Esophagus squamous epithelium (tissue), 5 donors: ENCODE measurements at regions not wholly inside any gene's neighbourhood (a gene's known extent, or its start where the extent isn't known, plus 50 kb on each side); places are given as distances from the start of the nearest gene placed in this dataset.

Experiments used
- DNase-seq: peaks from one replicate; lab custom pipeline; 2025; lab: John Stamatoyannopoulos, UW
- H3K27ac ChIP-seq, 4 donors: fragments of 200-600 bp; sonication (generic); one replicate each; pipeline ENCODE4 v1.5.1; 2016 to 2019; ENCODE audit warnings: mild to moderate bottlenecking in 1 of 4
- H3K27me3 ChIP-seq, 4 donors: fragments of 200-600 bp; sonication (generic); 1 replicate in 3 of 4; 2 replicates in 1 of 4; pipeline versions ENCODE4 v1.5.1 to v1.6.0; 2017 to 2021; ENCODE audit warnings: antibody characterized with exemption in 1 of 4
- H3K36me3 ChIP-seq, 3 donors: fragments of 200-600 bp; sonication (generic); one replicate each; pipeline ENCODE4 v1.5.1; 2016 to 2019
- H3K4me1 ChIP-seq, 3 donors: fragments of 200-600 bp; sonication (generic); one replicate each; pipeline ENCODE4 v1.5.1; 2017 to 2019
- H3K4me3 ChIP-seq, 4 donors: fragments of 200-600 bp; sonication (generic); 1 replicate in 3 of 4; 2 replicates in 1 of 4; pipeline ENCODE4 v1.5.1; 2016 to 2019; ENCODE audit warnings: mild to moderate bottlenecking in 2 of 4, moderate library complexity in 1 of 4
- H3K9me3 ChIP-seq, 3 donors: fragments of 200-600 bp; sonication (generic); one replicate each; pipeline ENCODE4 v1.5.1; 2016 to 2019
- CTCF ChIP-seq, 6 experiments: fragments of 450-650 bp in 4 of 6; fragments of 200-600 bp in 2 of 6; sonication (generic) in 2 of 6; IDR thresholded peaks; one replicate each; pipeline ENCODE4 v1.5.1; 2016 to 2019; ENCODE audit warnings: antibody characterized with exemption in 6 of 6, mild to moderate bottlenecking in 4 of 6, moderate library complexity in 4 of 6
- POLR2A ChIP-seq, 4 donors: fragments of 450-650 bp; IDR thresholded peaks; one replicate each; pipeline ENCODE4 v1.6.1; 2017; ENCODE audit warnings: antibody characterized with exemption in 4 of 4, mild to moderate bottlenecking in 4 of 4, moderate library complexity in 3 of 4
- WGBS, 2 donors: methylation state at CpG; one replicate each; pipeline ENCODE4 v1.1.5; 2018; 5-methylcytosine and 5-hydroxymethylcytosine counted together
- intact Hi-C: fragments of 100-400 bp; cut with DNase I; formaldehyde crosslinking; loops from one replicate; pipeline ENCODE4 v1.15.0; 2022
- donor health status: DM: yes; HTN: yes; CAD: no.

- Histone ChIP-seq H3K9me3 (no peaks in the 10 kb centered on the region), H3K4me1 (no peaks in the 10 kb centered on the region), H3K4me3 (no peak overlapping the region), H3K27ac (no peak overlapping the region), H3K27me3 (no peaks in the 10 kb centered on the region), H3K36me3 (no peaks in the 10 kb centered on the region)
- intact Hi-C loops: no loop called here
- no peak for DNase-seq
- TF ChIP-seq POLR2A (IDR thresholded peaks at IDR 0.05): no peak
- TF ChIP-seq CTCF (IDR thresholded peaks at IDR 0.05): no peak
These were observed 195.0 kb upstream of the PRPS1L1 start for GRCh38 chr7:18222636-18223035.

- H3K36me3 ChIP-seq: no peaks in the 10 kb centered on the region
- no peak overlapping the region for H3K4me3 ChIP-seq
- intact Hi-C loops: no loop called here
- no peaks in the 10 kb centered on the region for H3K27me3 ChIP-seq
- H3K9me3 ChIP-seq: no peaks in the 10 kb centered on the region
- 70 to 86% methylated on average over 1 of the region's 1 CpG for WGBS, 2 donors
- no peak overlapping the region for H3K27ac ChIP-seq
- no peak for DNase-seq
- TF ChIP-seq CTCF (IDR thresholded peaks at IDR 0.05): no peak
- TF ChIP-seq POLR2A (IDR thresholded peaks at IDR 0.05): no peak
- H3K4me1 ChIP-seq: no peaks in the 10 kb centered on the region
These were observed 196.5 kb upstream of the PRPS1L1 start for GRCh38 chr7:18224138-18224537.

GRCh38 chr7:18225067-18225466 lies 197.4 kb upstream of the PRPS1L1 start:
- intact Hi-C loops: no loop called here
- TF ChIP-seq CTCF (IDR thresholded peaks at IDR 0.05) (no peak), POLR2A (IDR thresholded peaks at IDR 0.05) (no peak)
- H3K9me3 ChIP-seq: no peaks in the 10 kb centered on the region
- no peak overlapping the region for H3K27ac ChIP-seq
- H3K27me3 ChIP-seq: no peaks in the 10 kb centered on the region
- H3K4me3 ChIP-seq: no peak overlapping the region
- no peak for DNase-seq
- no peaks in the 10 kb centered on the region for H3K4me1 ChIP-seq
- no peaks in the 10 kb centered on the region for H3K36me3 ChIP-seq

GRCh38 chr7:18226598-18226997 lies 199.0 kb upstream of the PRPS1L1 start:
- no peaks in the 10 kb centered on the region for H3K9me3 ChIP-seq
- WGBS, 2 donors: 85% methylated on average over 2 of the region's 2 CpGs
- no peak for TF ChIP-seq POLR2A (IDR thresholded peaks at IDR 0.05)
- no peak for TF ChIP-seq CTCF (IDR thresholded peaks at IDR 0.05)
- H3K36me3 ChIP-seq: no peaks in the 10 kb centered on the region
- H3K27ac ChIP-seq: no peak overlapping the region
- no peaks in the 10 kb centered on the region for H3K4me1 ChIP-seq
- intact Hi-C loops: no loop called here
- H3K27me3 ChIP-seq: no peaks in the 10 kb centered on the region
- H3K4me3 ChIP-seq: no peak overlapping the region
- no peak for DNase-seq

GRCh38 chr7:18228686-18229085 lies 201.0 kb upstream of the PRPS1L1 start:
- WGBS, 2 donors: 86 to 87% methylated on average over 2 of the region's 2 CpGs
- Histone ChIP-seq H3K27ac (no peak overlapping the region), H3K4me3 (no peak overlapping the region), H3K27me3 (no peaks in the 10 kb centered on the region), H3K4me1 (no peaks in the 10 kb centered on the region), H3K36me3 (no peaks in the 10 kb centered on the region), H3K9me3 (no peaks in the 10 kb centered on the region)
- DNase-seq: no peak
- intact Hi-C loops: no loop called here
- TF ChIP-seq POLR2A (IDR thresholded peaks at IDR 0.05): no peak
- TF ChIP-seq CTCF (IDR thresholded peaks at IDR 0.05): no peak
